Endothelial cell (in vitro differentiated cells): ENCODE measurements at regions not wholly inside any gene's neighbourhood (a gene's known extent, or its start where the extent isn't known, plus 50 kb on each side); places are given as distances from the start of the nearest gene placed in this dataset.

Experiments
- DNase-seq: peaks from one replicate; pipeline ENCODE4 v3.0.0; 2021; ENCODE audit warnings: low spot score
- H3K27ac Mint-ChIP-seq: one replicate; pipeline ENCODE4 v1.8.0; 2021; ENCODE audit warnings: mixed read lengths, inconsistent platforms; ENCODE audit not compliant: unreplicated experiment
- H3K27me3 Mint-ChIP-seq: one replicate; pipeline ENCODE4 v1.8.0; 2021; ENCODE audit warnings: mild to moderate bottlenecking, moderate library complexity, mixed read lengths, inconsistent platforms; ENCODE audit not compliant: unreplicated experiment
- H3K36me3 Mint-ChIP-seq: one replicate; pipeline ENCODE4 v1.8.0; 2021; ENCODE audit warnings: mild to moderate bottlenecking, low read depth, mixed read lengths, inconsistent platforms; ENCODE audit not compliant: unreplicated experiment
- H3K4me1 Mint-ChIP-seq: one replicate; pipeline ENCODE4 v1.8.0; 2021; ENCODE audit warnings: mild to moderate bottlenecking, mixed read lengths, inconsistent platforms; ENCODE audit not compliant: unreplicated experiment
- H3K4me3 Mint-ChIP-seq: one replicate; pipeline ENCODE4 v1.8.0; 2021; ENCODE audit warnings: mild to moderate bottlenecking, mixed read lengths, inconsistent platforms; ENCODE audit not compliant: unreplicated experiment
- H3K9me3 Mint-ChIP-seq: one replicate; pipeline ENCODE4 v1.8.0; 2021; ENCODE audit warnings: mixed read lengths, inconsistent platforms; ENCODE audit not compliant: unreplicated experiment
- CTCF ChIP-seq: fragments of 200-600 bp; sonication (generic); IDR thresholded peaks from one replicate; pipeline ENCODE4 v1.5.0; 2021; ENCODE audit warnings: antibody characterized with exemption; ENCODE audit not compliant: unreplicated experiment

- Mint-ChIP-seq H3K4me3 (no peak overlapping the region), H3K36me3 (no peaks in the 10 kb centered on the region), H3K9me3 (no peaks in the 10 kb centered on the region), H3K27ac (no peak overlapping the region), H3K27me3 (peaks cover 2% of the 10 kb centered on the region), H3K4me1 (no peaks in the 10 kb centered on the region)
- TF ChIP-seq CTCF = no peak
- no peak for DNase-seq
Observed at GRCh38 chr5:85893996-85894395, 723.7 kb upstream of the COX7C start.

- Mint-ChIP-seq H3K4me3 (no peak overlapping the region), H3K36me3 (no peaks in the 10 kb centered on the region), H3K9me3 (no peaks in the 10 kb centered on the region), H3K27ac (no peak overlapping the region), H3K4me1 (no peaks in the 10 kb centered on the region), H3K27me3 (peaks cover 2% of the 10 kb centered on the region)
- no peak for TF ChIP-seq CTCF
- DNase-seq = no peak
Observed at GRCh38 chr5:85896514-85896913, 721.2 kb upstream of the COX7C start.

- no peak for TF ChIP-seq CTCF
- Mint-ChIP-seq H3K4me3 (no peak overlapping the region), H3K36me3 (no peaks in the 10 kb centered on the region), H3K4me1 (no peaks in the 10 kb centered on the region), H3K9me3 (no peaks in the 10 kb centered on the region), H3K27me3 (no peaks in the 10 kb centered on the region), H3K27ac (no peak overlapping the region)
- DNase-seq = no peak
Observed at GRCh38 chr5:85906460-85906859, 711.3 kb upstream of the COX7C start.

GRCh38 chr5:85910335-85910734, 707.4 kb upstream of the COX7C start:
- Mint-ChIP-seq H3K27me3 (no peaks in the 10 kb centered on the region), H3K4me1 (no peaks in the 10 kb centered on the region), H3K36me3 (no peaks in the 10 kb centered on the region), H3K9me3 (no peaks in the 10 kb centered on the region), H3K4me3 (no peak overlapping the region), H3K27ac (no peak overlapping the region)
- DNase-seq = no peak
- no peak for TF ChIP-seq CTCF

GRCh38 chr5:85920984-85921383, 696.8 kb upstream of the COX7C start:
- no peak for DNase-seq
- H3K4me3 Mint-ChIP-seq = no peak overlapping the region
- TF ChIP-seq CTCF = no peak
- H3K9me3 Mint-ChIP-seq = no peaks in the 10 kb centered on the region
- H3K27me3 Mint-ChIP-seq = peaks cover 5% of the 10 kb centered on the region
- H3K4me1 Mint-ChIP-seq = no peaks in the 10 kb centered on the region
- H3K36me3 Mint-ChIP-seq = no peaks in the 10 kb centered on the region
- no peak overlapping the region for H3K27ac Mint-ChIP-seq
